NCI-H146 (cell line): ENCODE measurements at regions not wholly inside any gene's neighbourhood (a gene's known extent, or its start where the extent isn't known, plus 50 kb on each side); places are given as distances from the start of the nearest gene placed in this dataset.
"Not testable (repeated sequence)": the region's sequence is repeated elsewhere in the genome, so short reads cannot be mapped to it uniquely, and the experiment has no call there.

Experiments
- DNase-seq: peaks from one replicate; lab custom pipeline; 2025; lab: John Stamatoyannopoulos, UW

GRCh38 chr2:163949693-163950092 lies 213.9 kb upstream of the FIGN start:
- no peak for DNase-seq

- DNase-seq = no peak
These were observed 208.5 kb upstream of the FIGN start for GRCh38 chr2:163944347-163944737.

GRCh38 chr2:163943403-163944346 lies 207.9 kb upstream of the FIGN start:
- no peak for DNase-seq

DNA sequence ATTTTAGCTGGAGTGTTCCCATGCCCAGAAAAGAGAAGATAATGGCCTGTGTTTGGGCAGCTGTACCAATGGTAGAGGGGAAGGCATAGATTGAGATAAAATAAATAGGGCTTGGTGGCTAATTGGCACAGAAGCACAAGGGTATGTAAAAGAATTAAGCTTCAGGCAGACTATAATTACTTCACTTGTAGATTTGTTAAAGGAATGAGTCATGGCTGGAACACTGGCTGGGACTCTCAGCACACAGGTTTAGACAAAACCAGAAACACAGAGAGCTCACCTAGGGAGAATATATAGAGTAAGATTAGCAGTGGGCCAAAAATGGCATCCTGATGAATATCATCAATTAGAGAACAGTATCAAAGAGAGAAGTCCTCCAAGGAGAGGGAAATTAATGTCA lies 198.3 kb upstream of the FIGN start:
- DNase-seq = no peak

GRCh38 chr2:163919717-163920116 lies 183.9 kb upstream of the FIGN start:
- no peak for DNase-seq

DNA sequence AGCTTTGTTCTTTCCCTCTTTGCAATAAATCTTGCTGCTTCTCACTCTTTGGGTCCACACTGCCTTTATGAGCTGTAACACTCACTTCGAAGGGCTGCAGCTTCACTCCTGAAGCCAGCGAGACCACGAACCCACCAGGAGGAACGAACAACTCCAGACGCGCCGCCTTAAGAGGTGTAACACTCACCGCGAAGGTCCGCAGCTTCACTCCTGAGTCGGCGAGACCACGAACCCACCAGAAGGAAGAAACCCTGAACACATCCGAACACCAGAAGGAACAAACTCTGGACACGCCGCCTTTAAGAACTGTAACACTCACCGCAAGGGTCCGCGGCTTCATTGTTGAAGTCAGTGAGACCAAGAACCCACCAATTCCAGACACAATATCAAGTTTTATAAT lies 178.7 kb upstream of the FIGN start:
- DNase-seq = not testable (repeated sequence)

DNA sequence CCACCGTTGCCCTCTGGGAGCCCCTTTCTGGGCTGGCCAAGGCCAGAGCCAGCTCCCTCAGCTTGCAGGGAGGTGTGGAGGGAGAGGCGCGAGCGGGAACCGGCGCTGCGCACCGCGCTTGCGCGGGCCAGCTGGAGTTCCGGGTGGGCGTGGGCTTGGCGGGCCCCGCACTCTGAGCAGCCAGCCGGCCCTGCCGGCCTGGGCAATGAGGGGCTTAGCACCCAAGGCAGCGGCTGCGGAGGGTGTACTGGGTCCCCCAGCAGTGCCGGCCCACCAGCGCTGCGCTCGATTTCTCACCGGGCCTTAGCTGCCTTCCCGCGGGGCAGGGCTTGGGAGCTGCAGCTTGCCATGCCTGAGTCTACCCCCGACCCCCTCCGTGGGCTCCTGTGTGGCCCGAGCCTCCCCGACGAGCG lies 177.7 kb upstream of the FIGN start:
- not testable (repeated sequence) for DNase-seq

GRCh38 chr2:163909411-163910080 lies 173.7 kb upstream of the FIGN start:
- no peak for DNase-seq

DNA sequence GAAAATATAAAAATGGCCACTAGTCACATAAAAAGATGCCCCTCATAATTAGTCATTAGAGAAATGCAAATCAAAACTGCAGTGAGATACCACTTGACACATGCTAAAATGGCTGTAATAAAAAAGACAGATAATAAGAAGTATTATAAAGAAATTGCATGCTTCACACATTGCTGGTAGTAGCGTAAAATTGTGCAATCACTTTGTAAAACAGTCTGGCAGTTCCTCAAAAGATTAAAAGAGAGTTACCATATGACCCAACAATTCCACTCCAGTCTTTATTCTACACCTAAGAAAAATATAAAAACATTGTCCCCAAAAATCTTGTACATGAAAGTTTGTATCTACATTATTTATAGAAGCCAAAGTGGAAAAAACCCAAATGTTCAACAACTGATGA lies 170.6 kb upstream of the FIGN start:
- no peak for DNase-seq

GRCh38 chr2:163897799-163898198 lies 162.0 kb upstream of the FIGN start:
- no peak for DNase-seq

DNA sequence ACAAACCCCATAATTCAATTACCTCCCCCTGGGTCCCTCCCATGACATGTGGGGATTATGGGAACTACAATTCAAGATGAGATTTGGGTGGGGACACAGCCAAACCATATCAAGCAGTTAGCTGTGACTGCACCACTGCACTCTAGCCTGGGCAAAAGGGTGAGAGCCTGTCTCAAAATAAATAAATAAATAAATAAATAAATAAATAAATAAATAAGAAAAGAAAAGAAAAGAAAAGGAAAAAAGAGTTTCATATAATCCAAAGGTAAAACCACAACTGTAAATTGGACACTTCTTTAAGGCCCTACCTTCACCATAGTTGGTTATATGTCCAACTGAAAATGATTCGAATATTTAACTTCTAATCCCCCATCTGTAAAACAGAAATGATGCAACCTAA lies 157.6 kb upstream of the FIGN start:
- not testable (repeated sequence) for DNase-seq

DNA sequence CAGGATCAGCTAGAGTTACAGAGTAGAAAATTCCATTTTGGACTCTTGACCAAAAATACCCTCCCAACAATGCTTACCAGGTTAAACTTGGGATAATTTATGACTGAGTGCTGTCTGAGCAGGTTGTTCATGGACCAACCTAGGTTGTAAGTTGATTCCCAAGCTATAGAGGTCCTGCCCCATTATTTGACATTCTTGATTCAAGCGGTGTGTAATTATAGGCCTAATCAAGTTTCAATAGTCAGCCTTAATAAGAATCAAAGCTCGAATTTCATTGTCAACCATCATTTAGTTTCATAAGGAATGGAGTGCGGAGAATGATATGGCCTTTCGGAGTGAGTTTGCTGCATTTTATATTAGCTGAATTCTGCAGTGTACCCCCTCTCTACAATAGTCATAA lies 152.8 kb upstream of the FIGN start:
- DNase-seq = no peak

DNA sequence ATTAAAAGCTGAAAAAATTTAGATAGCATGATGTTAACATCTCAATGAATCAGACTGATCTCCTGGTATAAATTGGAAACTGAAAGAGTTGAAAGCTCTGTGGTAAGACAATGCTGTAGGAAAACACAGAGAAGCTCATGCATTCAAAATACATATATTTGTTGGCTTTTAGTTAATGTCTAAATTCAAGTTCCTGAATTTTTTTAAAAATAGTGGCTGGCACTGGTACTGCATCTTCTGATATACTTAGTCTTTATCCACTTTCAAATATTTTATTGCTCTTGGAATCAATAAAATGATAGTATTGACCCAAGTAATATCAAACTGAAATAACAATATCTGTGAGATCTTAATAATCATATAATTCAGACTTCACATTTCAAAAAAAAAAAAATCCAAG lies 151.4 kb upstream of the FIGN start:
- no peak for DNase-seq

- DNase-seq = no peak
These were observed 148.6 kb upstream of the FIGN start for GRCh38 chr2:163884416-163884815.

DNA sequence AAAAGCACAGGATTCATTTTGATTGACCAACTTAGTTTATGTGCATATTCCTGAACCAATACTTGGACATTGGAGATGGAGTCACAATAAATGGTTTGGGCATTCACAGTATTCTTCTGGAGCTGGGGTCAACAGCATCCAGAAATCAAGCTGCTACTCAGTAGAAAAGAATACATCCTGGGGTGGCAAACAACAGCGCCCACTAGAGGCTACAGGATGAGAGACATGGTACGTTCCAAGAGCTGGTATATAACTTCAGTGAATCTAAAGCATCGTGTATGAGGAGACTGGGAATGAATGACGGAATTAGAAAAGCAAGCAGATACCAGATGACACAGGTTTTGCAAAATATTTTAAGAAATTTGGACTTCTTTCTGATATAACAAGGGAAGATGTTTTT lies 142.9 kb upstream of the FIGN start:
- DNase-seq = no peak

DNA sequence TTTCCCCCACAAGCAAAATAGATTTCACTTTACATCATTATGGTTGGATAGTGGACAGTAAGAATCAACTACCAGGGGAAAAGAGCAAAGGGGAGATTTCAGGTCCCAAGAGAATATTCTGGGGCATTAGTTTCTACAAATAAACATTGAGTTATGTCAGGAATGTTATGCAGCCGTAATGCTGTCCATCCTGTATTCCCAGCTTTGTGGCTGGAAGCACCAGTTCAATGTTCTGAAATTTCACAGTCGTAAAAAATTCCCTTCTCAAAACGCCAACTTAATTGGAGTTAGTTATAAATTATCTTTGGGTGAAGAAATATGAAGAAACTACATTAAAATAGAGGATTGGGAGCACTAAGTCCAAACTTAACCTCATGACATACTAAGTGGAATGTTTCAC lies 141.5 kb upstream of the FIGN start:
- no peak for DNase-seq

GRCh38 chr2:163863073-163863472 lies 127.3 kb upstream of the FIGN start:
- DNase-seq = no peak

GRCh38 chr2:163859951-163860350 lies 124.1 kb upstream of the FIGN start:
- DNase-seq = no peak

GRCh38 chr2:163856941-163857340 lies 121.1 kb upstream of the FIGN start:
- DNase-seq = no peak

DNA sequence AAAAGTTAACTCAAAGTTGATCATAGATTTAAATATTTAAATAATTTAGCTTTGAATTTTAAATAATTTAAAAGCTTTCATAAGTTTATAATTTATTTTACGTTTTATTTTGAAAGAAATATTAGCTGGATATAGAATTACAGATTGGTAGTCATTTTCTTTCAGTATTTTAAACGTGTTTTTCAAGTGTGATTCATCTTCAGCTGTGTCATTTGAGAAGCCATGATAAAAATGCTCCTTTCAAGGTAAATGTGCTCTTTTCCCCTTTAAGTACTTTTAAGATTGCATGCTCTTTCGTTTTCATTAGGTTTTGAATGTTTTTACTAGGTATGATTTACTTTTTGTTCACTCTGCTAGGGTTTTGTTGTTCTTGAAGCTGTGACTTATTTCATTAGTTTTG lies 116.8 kb upstream of the FIGN start:
- DNase-seq = no peak

DNA sequence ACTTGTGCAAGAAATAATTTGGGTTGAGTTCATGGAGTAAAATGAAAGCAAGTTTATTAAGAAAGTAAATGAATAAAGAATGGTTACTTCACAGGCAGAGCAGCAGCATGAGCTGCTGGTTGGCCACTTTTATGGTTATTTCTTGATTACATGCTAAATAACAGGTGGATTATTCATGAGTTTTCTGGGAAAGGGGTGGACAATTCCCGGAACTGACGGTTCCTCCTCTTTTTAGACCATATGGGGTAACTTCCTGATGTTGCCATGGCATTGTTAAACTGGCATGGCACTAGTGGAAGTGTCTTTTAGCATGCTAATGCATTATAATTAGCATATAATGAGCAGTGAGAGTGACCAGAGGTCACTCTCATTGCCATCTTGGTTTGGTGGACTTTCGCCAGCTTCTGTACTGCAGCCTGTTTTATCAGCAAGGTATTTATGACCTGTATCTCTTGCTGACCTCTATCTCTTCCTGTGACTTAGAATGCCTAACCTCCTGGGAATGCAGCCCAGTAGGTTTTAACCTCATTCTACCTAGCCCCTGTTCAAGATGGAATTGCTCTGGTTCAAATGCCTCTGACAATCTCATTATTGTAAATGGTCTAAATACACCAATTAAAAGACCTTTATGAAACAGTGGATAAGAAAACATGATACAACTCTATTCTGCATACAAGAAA lies 114.1 kb upstream of the FIGN start:
- no peak for DNase-seq

- no peak for DNase-seq
These were observed 103.1 kb upstream of the FIGN start for GRCh38 chr2:163838890-163839289.

DNA sequence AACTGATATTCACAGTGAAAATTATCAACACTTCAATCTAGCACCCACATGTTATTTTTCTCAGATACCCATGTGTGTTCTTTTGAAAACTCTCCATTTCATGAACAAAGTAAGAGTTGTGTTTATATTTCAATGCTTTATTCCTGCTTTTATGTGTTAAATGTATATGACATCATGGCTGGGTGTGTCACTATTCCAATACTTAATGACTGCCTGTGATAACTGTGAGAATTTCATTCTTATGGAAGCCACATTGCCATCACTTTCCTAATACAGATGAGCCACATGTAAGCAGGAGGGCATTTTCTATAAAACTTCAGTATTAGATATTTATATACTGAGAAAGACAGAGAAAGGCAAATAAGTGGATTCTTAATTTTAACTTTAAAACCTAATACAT lies 100.4 kb upstream of the FIGN start:
- DNase-seq = no peak
